ENCODE measurements at regions not wholly inside any gene's neighbourhood (a gene's known extent, or its start where the extent isn't known, plus 50 kb on each side); places are given as distances from the start of the nearest gene placed in this dataset.
"Not testable (repeated sequence)": the region's sequence is repeated elsewhere in the genome, so short reads cannot be mapped to it uniquely, and the experiment has no call there.

- DNase-seq (ENCODE audit: low spot score): no peak
Measured at GRCh38 chr4:118410138-118410537, 57.3 kb upstream of the PRSS12 start.

GRCh38 chr4:118417325-118417724, 64.5 kb upstream of the PRSS12 start:
- no peak for DNase-seq (ENCODE audit: low spot score)

- not testable (repeated sequence) for DNase-seq (ENCODE audit: low spot score)
Measured at GRCh38 chr4:118417800-118418199, 65.0 kb upstream of the PRSS12 start.

GRCh38 chr4:118418396-118418795, 65.6 kb upstream of the PRSS12 start:
- not testable (repeated sequence) for DNase-seq (ENCODE audit: low spot score)

- DNase-seq (ENCODE audit: low spot score): not testable (repeated sequence)
Measured at GRCh38 chr4:118419626-118420025, 66.8 kb upstream of the PRSS12 start.

GRCh38 chr4:118424062-118424461, 71.3 kb upstream of the PRSS12 start:
- not testable (repeated sequence) for DNase-seq (ENCODE audit: low spot score)

- DNase-seq (ENCODE audit: low spot score): not testable (repeated sequence)
Measured at GRCh38 chr4:118428881-118429280, 76.1 kb upstream of the PRSS12 start.

- not testable (repeated sequence) for DNase-seq (ENCODE audit: low spot score)
Measured at GRCh38 chr4:118432359-118432758, 79.6 kb upstream of the PRSS12 start.

GRCh38 chr4:118433612-118434375, 81.0 kb upstream of the PRSS12 start:
- not testable (repeated sequence) for DNase-seq (ENCODE audit: low spot score)

- DNase-seq (ENCODE audit: low spot score): not testable (repeated sequence)
Measured at GRCh38 chr4:118435415-118435814, 82.6 kb upstream of the PRSS12 start.

- DNase-seq (ENCODE audit: low spot score): not testable (repeated sequence)
Measured at GRCh38 chr4:118442115-118442837, 89.5 kb upstream of the PRSS12 start.

- not testable (repeated sequence) for DNase-seq (ENCODE audit: low spot score)
Measured at GRCh38 chr4:118447397-118447796, 94.6 kb upstream of the PRSS12 start.

- not testable (repeated sequence) for DNase-seq (ENCODE audit: low spot score)
Measured at GRCh38 chr4:118454857-118455256, 102.1 kb upstream of the PRSS12 start.

GRCh38 chr4:118461435-118461834, 108.6 kb upstream of the PRSS12 start:
- not testable (repeated sequence) for DNase-seq (ENCODE audit: low spot score)

GRCh38 chr4:118465831-118466230, 113.0 kb upstream of the PRSS12 start:
- DNase-seq (ENCODE audit: low spot score): not testable (repeated sequence)

- not testable (repeated sequence) for DNase-seq (ENCODE audit: low spot score)
Measured at GRCh38 chr4:118474001-118474626, 121.3 kb upstream of the PRSS12 start.

GRCh38 chr4:118474771-118475170, 122.0 kb upstream of the PRSS12 start:
- DNase-seq (ENCODE audit: low spot score): not testable (repeated sequence)

- DNase-seq (ENCODE audit: low spot score): not testable (repeated sequence)
Measured at GRCh38 chr4:118475901-118476300, 123.1 kb upstream of the PRSS12 start.

GRCh38 chr4:118477826-118478225, 125.0 kb upstream of the PRSS12 start:
- DNase-seq (ENCODE audit: low spot score): not testable (repeated sequence)

- DNase-seq (ENCODE audit: low spot score): not testable (repeated sequence)
Measured at GRCh38 chr4:118485801-118486314, 133.1 kb upstream of the PRSS12 start.

GRCh38 chr4:118492963-118493362, 140.2 kb upstream of the PRSS12 start:
- not testable (repeated sequence) for DNase-seq (ENCODE audit: low spot score)

- DNase-seq (ENCODE audit: low spot score): not testable (repeated sequence)
Measured at GRCh38 chr4:118494437-118494836, 141.6 kb upstream of the PRSS12 start.
